ENCODE measurements at regions not wholly inside any gene's neighbourhood (a gene's known extent, or its start where the extent isn't known, plus 50 kb on each side); places are given as distances from the start of the nearest gene placed in this dataset.

DNA sequence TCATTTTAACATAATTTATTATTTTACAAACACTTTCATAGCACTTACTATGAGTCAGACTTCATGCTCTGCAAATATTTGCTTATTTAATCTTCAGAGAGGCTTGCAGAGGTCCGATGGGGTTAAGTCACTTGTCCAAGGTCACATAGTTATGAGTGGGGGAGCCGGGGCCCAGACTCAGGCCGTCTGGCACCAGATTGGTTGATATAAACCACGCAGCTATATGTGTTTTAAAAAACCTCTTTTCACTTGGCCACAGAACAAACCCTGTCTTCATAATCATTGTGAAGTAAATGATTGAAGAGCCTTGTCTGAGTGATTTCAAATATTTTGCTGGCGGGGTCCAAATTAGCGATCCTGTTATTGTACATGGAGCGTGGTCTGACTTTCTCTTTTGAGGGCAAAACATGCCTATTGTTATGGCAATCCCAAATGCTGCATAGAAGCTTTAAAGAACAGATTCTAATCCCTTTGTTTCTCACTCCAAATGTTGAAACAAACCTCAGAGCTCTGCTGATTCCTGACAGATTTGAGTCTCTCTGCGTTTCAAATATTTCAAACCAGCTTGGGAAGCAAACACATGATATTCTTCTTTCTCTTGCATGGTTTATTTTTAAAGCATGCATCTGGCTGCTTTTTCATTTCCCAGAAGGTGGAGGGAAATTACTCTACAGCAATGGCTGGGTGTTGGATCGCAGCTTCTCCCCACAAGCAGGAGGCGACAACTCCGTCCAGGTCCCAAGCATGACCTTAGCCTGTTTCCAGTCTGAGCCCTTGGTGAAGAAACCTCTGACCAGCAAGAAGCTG lies 142.4 kb downstream of the DDX1 start:
- TF ChIP-seq, protein P1, sequence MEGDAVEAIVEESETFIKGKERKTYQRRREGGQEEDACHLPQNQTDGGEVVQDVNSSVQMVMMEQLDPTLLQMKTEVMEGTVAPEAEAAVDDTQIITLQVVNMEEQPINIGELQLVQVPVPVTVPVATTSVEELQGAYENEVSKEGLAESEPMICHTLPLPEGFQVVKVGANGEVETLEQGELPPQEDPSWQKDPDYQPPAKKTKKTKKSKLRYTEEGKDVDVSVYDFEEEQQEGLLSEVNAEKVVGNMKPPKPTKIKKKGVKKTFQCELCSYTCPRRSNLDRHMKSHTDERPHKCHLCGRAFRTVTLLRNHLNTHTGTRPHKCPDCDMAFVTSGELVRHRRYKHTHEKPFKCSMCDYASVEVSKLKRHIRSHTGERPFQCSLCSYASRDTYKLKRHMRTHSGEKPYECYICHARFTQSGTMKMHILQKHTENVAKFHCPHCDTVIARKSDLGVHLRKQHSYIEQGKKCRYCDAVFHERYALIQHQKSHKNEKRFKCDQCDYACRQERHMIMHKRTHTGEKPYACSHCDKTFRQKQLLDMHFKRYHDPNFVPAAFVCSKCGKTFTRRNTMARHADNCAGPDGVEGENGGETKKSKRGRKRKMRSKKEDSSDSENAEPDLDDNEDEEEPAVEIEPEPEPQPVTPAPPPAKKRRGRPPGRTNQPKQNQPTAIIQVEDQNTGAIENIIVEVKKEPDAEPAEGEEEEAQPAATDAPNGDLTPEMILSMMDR (IDR thresholded peaks at IDR 0.05; ENCODE audit: low read depth, low read length), result no peak
- no peak for TF ChIP-seq EZH2phosphoT487 (IDR thresholded peaks at IDR 0.05; ENCODE audit: low read depth)

All from OCI-LY3 (cell line).